SK-N-SH (cell line): ENCODE measurements at regions not wholly inside any gene's neighbourhood (a gene's known extent, or its start where the extent isn't known, plus 50 kb on each side); places are given as distances from the start of the nearest gene placed in this dataset.

Experiments used
- CHD2 ChIP-seq: fragments of 150-350 bp; IDR thresholded peaks from 2 replicates; pipeline ENCODE4 v1.6.1; 2018; ENCODE audit warnings: low read length; ENCODE audit not compliant: partially characterized antibody
- EP300 ChIP-seq, 2 experiments: IDR thresholded peaks; 2 replicates each; pipeline versions ENCODE4 v1.4.0 to v1.6.1; 2012; ENCODE audit warnings: borderline replicate concordance in 1 of 2, low read depth in 1 of 2, low read length in 1 of 2
- FOSL2 ChIP-seq: IDR thresholded peaks from 2 replicates; pipeline ENCODE4 v1.4.0; 2012; ENCODE audit warnings: low read depth, mild to moderate bottlenecking, moderate library complexity, borderline replicate concordance
- FOXJ3 ChIP-seq: sonication (generic); formaldehyde crosslinking; IDR thresholded peaks from 2 replicates; pipeline ENCODE4 v1.5.1; 2020; ENCODE audit warnings: mild to moderate bottlenecking, missing genetic modification reagents
- POLR2AphosphoS5 ChIP-seq: IDR thresholded peaks from 2 replicates; pipeline ENCODE4 v1.6.1; 2012; ENCODE audit warnings: low read depth, low read length
- RAD21 ChIP-seq: IDR thresholded peaks from 2 replicates; pipeline ENCODE4 v1.6.1; 2012; ENCODE audit warnings: mild to moderate bottlenecking, low read length
- RFX5 ChIP-seq: IDR thresholded peaks from 2 replicates; pipeline ENCODE4 v1.6.1; 2012; ENCODE audit warnings: mild to moderate bottlenecking, improper control_type of control experiment, low read length
- RXRA ChIP-seq: IDR thresholded peaks from 2 replicates; pipeline ENCODE4 v1.4.0; 2012; ENCODE audit warnings: low read depth, mild to moderate bottlenecking, borderline replicate concordance
- TAF1 ChIP-seq: IDR thresholded peaks from 2 replicates; pipeline ENCODE4 v1.6.1; 2012; ENCODE audit warnings: low read depth, mild to moderate bottlenecking, low read length, moderate library complexity, borderline replicate concordance
- TF ChIP-seq, protein P1 (sequence below): fragments of 200-600 bp; sonication (generic); IDR thresholded peaks from 2 replicates; pipeline ENCODE4 v1.6.1; 2017; ENCODE audit warnings: antibody characterized with exemption, mild to moderate bottlenecking, moderate library complexity
- TF ChIP-seq, protein P2 (sequence below): IDR thresholded peaks from 2 replicates; pipeline ENCODE4 v1.4.0; 2012; ENCODE audit warnings: low read depth, borderline replicate concordance
- TF ChIP-seq, protein P3 (sequence below): IDR thresholded peaks from 2 replicates; pipeline ENCODE4 v1.4.0; 2012; ENCODE audit warnings: low read depth

DNA sequence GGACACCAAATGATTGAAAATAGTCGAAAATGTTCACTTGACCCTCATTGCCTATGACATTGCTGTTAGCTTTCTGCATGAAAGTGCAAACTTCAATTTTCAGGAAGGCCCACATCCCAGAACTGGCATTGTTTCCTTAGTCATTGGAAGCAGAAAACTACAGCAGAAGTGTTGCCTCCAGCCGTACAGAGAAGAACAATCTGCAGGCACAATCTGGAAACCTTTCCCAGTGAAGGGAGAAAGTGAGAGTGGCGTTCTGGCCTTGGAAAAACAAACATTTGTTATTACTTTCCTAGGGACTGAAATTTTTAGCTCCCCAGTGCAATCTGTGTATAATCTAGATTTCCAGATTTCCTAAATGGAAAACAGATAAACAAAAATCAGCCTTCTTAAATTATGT, 529.5 kb upstream of the RBFOX1 start:
- TF ChIP-seq, protein P1, sequence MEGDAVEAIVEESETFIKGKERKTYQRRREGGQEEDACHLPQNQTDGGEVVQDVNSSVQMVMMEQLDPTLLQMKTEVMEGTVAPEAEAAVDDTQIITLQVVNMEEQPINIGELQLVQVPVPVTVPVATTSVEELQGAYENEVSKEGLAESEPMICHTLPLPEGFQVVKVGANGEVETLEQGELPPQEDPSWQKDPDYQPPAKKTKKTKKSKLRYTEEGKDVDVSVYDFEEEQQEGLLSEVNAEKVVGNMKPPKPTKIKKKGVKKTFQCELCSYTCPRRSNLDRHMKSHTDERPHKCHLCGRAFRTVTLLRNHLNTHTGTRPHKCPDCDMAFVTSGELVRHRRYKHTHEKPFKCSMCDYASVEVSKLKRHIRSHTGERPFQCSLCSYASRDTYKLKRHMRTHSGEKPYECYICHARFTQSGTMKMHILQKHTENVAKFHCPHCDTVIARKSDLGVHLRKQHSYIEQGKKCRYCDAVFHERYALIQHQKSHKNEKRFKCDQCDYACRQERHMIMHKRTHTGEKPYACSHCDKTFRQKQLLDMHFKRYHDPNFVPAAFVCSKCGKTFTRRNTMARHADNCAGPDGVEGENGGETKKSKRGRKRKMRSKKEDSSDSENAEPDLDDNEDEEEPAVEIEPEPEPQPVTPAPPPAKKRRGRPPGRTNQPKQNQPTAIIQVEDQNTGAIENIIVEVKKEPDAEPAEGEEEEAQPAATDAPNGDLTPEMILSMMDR = no peak
- TF ChIP-seq EP300 (IDR thresholded peaks at IDR 0.05; ENCODE audit: borderline replicate concordance in 1 of 2, low read depth in 1 of 2, low read length in 1 of 2) (no peak), TAF1 (no peak), CHD2 (no peak), FOXJ3 (no peak), POLR2AphosphoS5 (no peak), RXRA (no peak), RFX5 (no peak), RAD21 (no peak), FOSL2 (no peak)
- TF ChIP-seq, protein P2, sequence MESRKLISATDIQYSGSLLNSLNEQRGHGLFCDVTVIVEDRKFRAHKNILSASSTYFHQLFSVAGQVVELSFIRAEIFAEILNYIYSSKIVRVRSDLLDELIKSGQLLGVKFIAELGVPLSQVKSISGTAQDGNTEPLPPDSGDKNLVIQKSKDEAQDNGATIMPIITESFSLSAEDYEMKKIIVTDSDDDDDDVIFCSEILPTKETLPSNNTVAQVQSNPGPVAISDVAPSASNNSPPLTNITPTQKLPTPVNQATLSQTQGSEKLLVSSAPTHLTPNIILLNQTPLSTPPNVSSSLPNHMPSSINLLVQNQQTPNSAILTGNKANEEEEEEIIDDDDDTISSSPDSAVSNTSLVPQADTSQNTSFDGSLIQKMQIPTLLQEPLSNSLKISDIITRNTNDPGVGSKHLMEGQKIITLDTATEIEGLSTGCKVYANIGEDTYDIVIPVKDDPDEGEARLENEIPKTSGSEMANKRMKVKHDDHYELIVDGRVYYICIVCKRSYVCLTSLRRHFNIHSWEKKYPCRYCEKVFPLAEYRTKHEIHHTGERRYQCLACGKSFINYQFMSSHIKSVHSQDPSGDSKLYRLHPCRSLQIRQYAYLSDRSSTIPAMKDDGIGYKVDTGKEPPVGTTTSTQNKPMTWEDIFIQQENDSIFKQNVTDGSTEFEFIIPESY = no peak
- TF ChIP-seq, protein P3, sequence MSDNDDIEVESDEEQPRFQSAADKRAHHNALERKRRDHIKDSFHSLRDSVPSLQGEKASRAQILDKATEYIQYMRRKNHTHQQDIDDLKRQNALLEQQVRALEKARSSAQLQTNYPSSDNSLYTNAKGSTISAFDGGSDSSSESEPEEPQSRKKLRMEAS = no peak
